ENCODE measurements at regions not wholly inside any gene's neighbourhood (a gene's known extent, or its start where the extent isn't known, plus 50 kb on each side); places are given as distances from the start of the nearest gene placed in this dataset.

- Histone ChIP-seq H3K27ac (no peak overlapping the region), H3K36me3 (replicated peaks in 1 of 2) (no peaks in the 10 kb centered on the region), H3K9me3 (replicated peaks in 1 of 3) (no peaks in the 10 kb centered on the region), H3K4me1 (replicated peaks in 1 of 2) (no peaks in the 10 kb centered on the region), H3K4me3 (no peak overlapping the region), H3K27me3 (no peaks in the 10 kb centered on the region)
- WGBS, 4 donors: 60 to 70% (median 63%) methylated on average over 9 to 11 of the region's 11 CpGs
- TF ChIP-seq POLR2A (IDR thresholded peaks at IDR 0.05) (no peak), CTCF (IDR thresholded peaks at IDR 0.05) (no peak)
- no peak for DNase-seq
- intact Hi-C loops (cut with DNase I): no loop called here
These were observed 771.7 kb downstream of the TBC1D22A start for GRCh38 chr22:47533961-47534803.

GRCh38 chr22:47517062-47517461 lies 754.6 kb downstream of the TBC1D22A start:
- intact Hi-C loops (cut with DNase I): no loop called here
- WGBS, 4 donors: 52 to 60% (median 56%) methylated on average over 1 of the region's 1 CpG
- no peak for TF ChIP-seq CTCF (IDR thresholded peaks at IDR 0.05)
- no peak for TF ChIP-seq POLR2A (IDR thresholded peaks at IDR 0.05)

GRCh38 chr22:47515384-47516125 lies 753.1 kb downstream of the TBC1D22A start:
- intact Hi-C loops (cut with DNase I): no loop called here
- Histone ChIP-seq H3K9me3 (replicated peaks in 1 of 3) (no peaks in the 10 kb centered on the region), H3K36me3 (replicated peaks in 1 of 2) (no peaks in the 10 kb centered on the region), H3K4me1 (replicated peaks in 1 of 2) (no peaks in the 10 kb centered on the region), H3K4me3 (no peak overlapping the region), H3K27ac (no peak overlapping the region), H3K27me3 (no peaks in the 10 kb centered on the region)
- 75 to 80% (median 80%) methylated on average over 2 of the region's 2 CpGs for WGBS, 4 donors
- TF ChIP-seq POLR2A (IDR thresholded peaks at IDR 0.05): no peak
- TF ChIP-seq CTCF (IDR thresholded peaks at IDR 0.05): no peak
- no peak for DNase-seq

More at GRCh38 chr22:47517062-47517461, 754.6 kb downstream of the TBC1D22A start:
- H3K27me3 ChIP-seq: no peaks in the 10 kb centered on the region
- no peaks in the 10 kb centered on the region for H3K4me1 ChIP-seq (replicated peaks in 1 of 2)
- H3K9me3 ChIP-seq (replicated peaks in 1 of 3): no peaks in the 10 kb centered on the region
- H3K27ac ChIP-seq: no peak overlapping the region
- no peak overlapping the region for H3K4me3 ChIP-seq
- no peak for DNase-seq
- H3K36me3 ChIP-seq (replicated peaks in 1 of 2): no peaks in the 10 kb centered on the region

GRCh38 chr22:47512617-47513016 lies 750.2 kb downstream of the TBC1D22A start:
- no peak overlapping the region for H3K27ac ChIP-seq
- H3K4me1 ChIP-seq (replicated peaks in 1 of 2): no peaks in the 10 kb centered on the region
- no peaks in the 10 kb centered on the region for H3K36me3 ChIP-seq (replicated peaks in 1 of 2)
- intact Hi-C loops (cut with DNase I): no loop called here
- H3K9me3 ChIP-seq (replicated peaks in 1 of 3): no peaks in the 10 kb centered on the region
- no peak overlapping the region for H3K4me3 ChIP-seq
- DNase-seq: no peak
- WGBS, 4 donors: 62 to 77% (median 73%) methylated on average over 2 of the region's 2 CpGs
- TF ChIP-seq POLR2A (IDR thresholded peaks at IDR 0.05) (no peak), CTCF (IDR thresholded peaks at IDR 0.05) (no peak)
- H3K27me3 ChIP-seq: no peaks in the 10 kb centered on the region

Measured in adrenal gland (tissue), 9 donors.